ENCODE measurements at regions not wholly inside any gene's neighbourhood (a gene's known extent, or its start where the extent isn't known, plus 50 kb on each side); places are given as distances from the start of the nearest gene placed in this dataset.

DNA sequence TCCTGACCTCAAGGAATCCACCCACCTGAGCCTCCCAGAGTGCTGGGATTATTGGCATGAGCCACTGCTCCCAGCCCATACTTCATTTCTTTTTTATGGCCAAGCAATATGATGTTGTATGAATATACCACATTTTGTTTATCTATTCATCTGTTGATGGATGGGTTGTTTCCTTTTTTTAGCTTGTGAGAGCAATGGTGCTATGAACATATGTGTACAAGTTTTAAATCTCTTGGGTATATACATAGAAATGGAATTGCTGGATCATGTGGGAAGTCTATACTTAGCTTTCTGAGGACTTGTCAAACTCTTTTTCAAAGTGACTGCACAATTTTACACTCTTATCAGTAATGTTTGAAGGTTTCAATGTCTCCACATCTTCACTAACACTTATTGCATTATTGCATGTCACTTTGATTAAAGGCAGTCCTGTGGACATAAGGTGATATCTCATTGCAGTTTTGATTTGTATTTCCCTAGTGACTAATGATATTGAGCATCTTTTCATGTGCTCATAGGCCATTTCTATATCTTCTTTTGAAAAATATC, 167.1 kb upstream of the SPHKAP start:
- TF ChIP-seq, protein P1, sequence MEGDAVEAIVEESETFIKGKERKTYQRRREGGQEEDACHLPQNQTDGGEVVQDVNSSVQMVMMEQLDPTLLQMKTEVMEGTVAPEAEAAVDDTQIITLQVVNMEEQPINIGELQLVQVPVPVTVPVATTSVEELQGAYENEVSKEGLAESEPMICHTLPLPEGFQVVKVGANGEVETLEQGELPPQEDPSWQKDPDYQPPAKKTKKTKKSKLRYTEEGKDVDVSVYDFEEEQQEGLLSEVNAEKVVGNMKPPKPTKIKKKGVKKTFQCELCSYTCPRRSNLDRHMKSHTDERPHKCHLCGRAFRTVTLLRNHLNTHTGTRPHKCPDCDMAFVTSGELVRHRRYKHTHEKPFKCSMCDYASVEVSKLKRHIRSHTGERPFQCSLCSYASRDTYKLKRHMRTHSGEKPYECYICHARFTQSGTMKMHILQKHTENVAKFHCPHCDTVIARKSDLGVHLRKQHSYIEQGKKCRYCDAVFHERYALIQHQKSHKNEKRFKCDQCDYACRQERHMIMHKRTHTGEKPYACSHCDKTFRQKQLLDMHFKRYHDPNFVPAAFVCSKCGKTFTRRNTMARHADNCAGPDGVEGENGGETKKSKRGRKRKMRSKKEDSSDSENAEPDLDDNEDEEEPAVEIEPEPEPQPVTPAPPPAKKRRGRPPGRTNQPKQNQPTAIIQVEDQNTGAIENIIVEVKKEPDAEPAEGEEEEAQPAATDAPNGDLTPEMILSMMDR (IDR thresholded peaks at IDR 0.05), result no peak
- TF ChIP-seq POLR2AphosphoS5 (IDR thresholded peaks at IDR 0.05), result no peak

Measured in stomach (tissue), 4 donors.